IMR-90 (cell line): ENCODE measurements at regions not wholly inside any gene's neighbourhood (a gene's known extent, or its start where the extent isn't known, plus 50 kb on each side); places are given as distances from the start of the nearest gene placed in this dataset.

ENCODE experiments used
- ATAC-seq: fragments of 200-7000 bp; cut with Tn5 transposase; 2 replicates; pipeline ENCODE4 v1.9.1; 2020; ENCODE audit warnings: low read depth, mild to moderate bottlenecking, moderate library complexity
- BruUV-seq: library from RNA; stranded (reverse); fragments of 400-500 nt; replicated peaks from 2 replicates; lab custom pipeline; 2021; lab: Mats Ljungman, UMichigan
- CTCF ChIA-PET: fragments of 300-600 bp; formaldehyde crosslinking; extraction: SDS; loops from one replicate; lab custom pipeline; 2021; ENCODE audit warnings: antibody characterized with exemption; lab: Yijun Ruan, JAX
- POLR2A ChIA-PET: fragments of 300-600 bp; sonication (Branson Sonifier 250); formaldehyde crosslinking; loops from one replicate; lab custom pipeline; 2022; ENCODE audit warnings: antibody characterized with exemption; ENCODE audit not compliant: unreplicated experiment; lab: Charles Lee
- DNase-seq: peaks from one replicate; pipeline ENCODE4 v3.0.0; 2013
- H2AFZ ChIP-seq: replicated peaks from 2 replicates; pipeline ENCODE3; 2013; ENCODE audit warnings: low read length, mild to moderate bottlenecking; ENCODE audit not compliant: poor library complexity
- H2AK5ac ChIP-seq: 2 replicates; pipeline ENCODE4 v1.6.1; 2013; ENCODE audit warnings: low read depth, low read length, inconsistent platforms
- H2AK9ac ChIP-seq: replicated peaks from 2 replicates; pipeline ENCODE3; 2013; ENCODE audit warnings: mild to moderate bottlenecking, low read depth, low read length, moderate library complexity; ENCODE audit not compliant: poor library complexity
- H2BK120ac ChIP-seq: 2 replicates; pipeline ENCODE4 v1.6.1; 2013; ENCODE audit warnings: low read depth, low read length, inconsistent platforms
- H2BK15ac ChIP-seq: 3 replicates; pipeline ENCODE4 v1.6.1; 2013; ENCODE audit warnings: low read depth, low read length, inconsistent platforms
- H2BK20ac ChIP-seq: 2 replicates; pipeline ENCODE4 v1.6.1; 2013; ENCODE audit warnings: low read depth, mild to moderate bottlenecking, inconsistent platforms, low read length, moderate library complexity
- H2BK5ac ChIP-seq: 2 replicates; pipeline ENCODE4 v1.6.1; 2013; ENCODE audit warnings: mild to moderate bottlenecking, low read depth, low read length, inconsistent platforms; ENCODE audit not compliant: poor library complexity, severe bottlenecking
- H3K14ac ChIP-seq: replicated peaks from 2 replicates; pipeline ENCODE4 v1.6.1; 2013; ENCODE audit warnings: low read depth, low read length, inconsistent platforms
- H3K18ac ChIP-seq: 2 replicates; pipeline ENCODE4 v1.6.1; 2013; ENCODE audit warnings: low read depth, low read length, control low read depth
- H3K23ac ChIP-seq: 2 replicates; pipeline ENCODE4 v1.6.1; 2013; ENCODE audit warnings: low read depth, low read length, inconsistent platforms
- H3K27ac ChIP-seq: 2 replicates; pipeline ENCODE4 v1.5.1; 2013; ENCODE audit warnings: mild to moderate bottlenecking, control low read depth, low read length; ENCODE audit not compliant: insufficient read depth
- H3K27me3 ChIP-seq: 2 replicates; pipeline ENCODE4 v1.6.1; 2013; ENCODE audit warnings: low read length; ENCODE audit not compliant: control insufficient read depth, insufficient read depth
- H3K36me3 ChIP-seq: 2 replicates; pipeline ENCODE4 v1.6.1; 2013; ENCODE audit warnings: low read length, mixed read lengths; ENCODE audit not compliant: control insufficient read depth, insufficient read depth
- H3K4ac ChIP-seq: 2 replicates; pipeline ENCODE4 v1.6.1; 2013; ENCODE audit warnings: low read depth, low read length, inconsistent platforms
- H3K4me1 ChIP-seq: 2 replicates; pipeline ENCODE4 v1.6.1; 2013; ENCODE audit warnings: low read length, mixed read lengths; ENCODE audit not compliant: control insufficient read depth, insufficient read depth
- H3K4me2 ChIP-seq: 2 replicates; pipeline ENCODE4 v1.6.1; 2013; ENCODE audit warnings: low read depth, mild to moderate bottlenecking, control low read depth, low read length, moderate library complexity
- H3K4me3 ChIP-seq: 2 replicates; pipeline ENCODE4 v1.5.1; 2013; ENCODE audit warnings: low read depth, mild to moderate bottlenecking, control low read depth, low read length, moderate library complexity; ENCODE audit not compliant: insufficient read depth
- H3K56ac ChIP-seq: 2 replicates; pipeline ENCODE4 v1.6.1; 2013; ENCODE audit warnings: low read length, inconsistent platforms; ENCODE audit not compliant: insufficient read depth; ENCODE audit errors: extremely low read depth
- H3K79me1 ChIP-seq, 2 experiments: 2 replicates each; pipeline ENCODE4 v1.6.1; 2013; ENCODE audit warnings: low read length in 2 of 2, inconsistent platforms in 1 of 2, low read depth in 1 of 2
- H3K9ac ChIP-seq: 2 replicates; pipeline ENCODE4 v1.6.1; 2013; ENCODE audit warnings: low read depth, low read length, control low read depth
- H3K9me1 ChIP-seq: 2 replicates; pipeline ENCODE4 v1.6.1; 2013; ENCODE audit warnings: low read length, inconsistent platforms; ENCODE audit not compliant: insufficient read depth
- H3K9me3 ChIP-seq: 2 replicates; pipeline ENCODE4 v1.6.1; 2013; ENCODE audit warnings: low read length; ENCODE audit not compliant: control insufficient read depth, insufficient read depth
- H4K20me1 ChIP-seq: 2 replicates; pipeline ENCODE4 v1.6.1; 2013; ENCODE audit warnings: low read length, inconsistent platforms; ENCODE audit not compliant: insufficient read depth
- H4K5ac ChIP-seq: 2 replicates; pipeline ENCODE4 v1.6.1; 2013; ENCODE audit warnings: mild to moderate bottlenecking, low read depth, low read length, control low read depth
- H4K8ac ChIP-seq, 2 experiments: 2 replicates each; pipeline ENCODE4 v1.6.1; 2013; ENCODE audit warnings: low read depth in 2 of 2, low read length in 2 of 2, control low read depth in 1 of 2, inconsistent platforms in 1 of 2
- H4K91ac ChIP-seq: 2 replicates; pipeline ENCODE4 v1.6.1; 2013; ENCODE audit warnings: low read depth, low read length, inconsistent platforms; ENCODE audit not compliant: insufficient read depth
- BHLHE40 ChIP-seq: fragments of 150-350 bp; IDR thresholded peaks from 2 replicates; pipeline ENCODE4 v1.6.1; 2016; ENCODE audit warnings: mild to moderate bottlenecking, low read depth, low read length
- CEBPB ChIP-seq: IDR thresholded peaks from 2 replicates; pipeline ENCODE4 v1.6.1; 2012; ENCODE audit warnings: low read depth, low read length, improper control_type of control experiment
- CTCF ChIP-seq: conservative IDR thresholded peaks from 2 replicates; pipeline ENCODE4 v1.5.1; 2012; ENCODE audit warnings: mild to moderate bottlenecking, low read depth, low read length, improper control_type of control experiment
- FOS ChIP-seq: fragments of 150-350 bp; IDR thresholded peaks from 2 replicates; pipeline ENCODE4 v1.6.1; 2016; ENCODE audit warnings: low read depth, low read length
- MAFK ChIP-seq: IDR thresholded peaks from 2 replicates; pipeline ENCODE4 v1.6.1; 2012; ENCODE audit warnings: low read depth, low read length, improper control_type of control experiment
- MXI1 ChIP-seq: IDR thresholded peaks from 2 replicates; pipeline ENCODE4 v1.6.1; 2012; ENCODE audit warnings: low read depth, mild to moderate bottlenecking, low read length, moderate library complexity, borderline replicate concordance
- RFX5 ChIP-seq: IDR thresholded peaks from 2 replicates; pipeline ENCODE4 v1.8.0; 2012; ENCODE audit warnings: low read depth, mild to moderate bottlenecking, low read length, moderate library complexity
- SMC3 ChIP-seq: fragments of 150-350 bp; IDR thresholded peaks from 2 replicates; pipeline ENCODE4 v1.6.1; 2016; ENCODE audit warnings: low read depth, mild to moderate bottlenecking, antibody characterized with exemption, low read length, moderate library complexity
- WGBS, 2 experiments: methylation state at CpG; one replicate each; pipeline versions ENCODE4 v1.1.5 to v1.1.7; 2013; ENCODE audit warnings: missing lambda C conversion rate in 2 of 2; ENCODE audit not compliant: insufficient read length in 1 of 2; ENCODE audit errors: extremely low coverage in 2 of 2; 5-methylcytosine and 5-hydroxymethylcytosine counted together
- dilution Hi-C: fragments of 300-500 bp; cut with HindIII; formaldehyde crosslinking; loops from one replicate; pipeline ENCODE4 v1.14.3; 2018; ENCODE audit warnings: low sequenced_read_pairs; ENCODE audit not compliant: unreplicated experiment
- in situ Hi-C: fragments of 300-500 bp; cut with MboI; formaldehyde crosslinking; loops from 3 replicates; pipeline ENCODE4 v1.14.3; 2019; ENCODE audit warnings: low sequenced_read_pairs, inconsistent platforms, mixed read lengths
- intact Hi-C: fragments of 100-400 bp; cut with micrococcal nuclease; formaldehyde crosslinking; loops from 2 replicates; pipeline ENCODE4 v1.10.0; 2022

GRCh38 chr3:161823910-161824309 is 327.3 kb downstream of the OTOL1 start:
- Histone ChIP-seq H2AFZ (no peak overlapping the region), H3K18ac (no peak overlapping the region), H4K91ac (no peak overlapping the region), H3K4me3 (no peak overlapping the region), H3K27ac (no peak overlapping the region), H4K20me1 (no peaks in the 10 kb centered on the region), H2AK5ac (no peak overlapping the region), H3K36me3 (no peaks in the 10 kb centered on the region), H3K14ac (no peak overlapping the region), H4K8ac (no peak overlapping the region), H3K9ac (no peak overlapping the region), H3K56ac (no peak overlapping the region), H2AK9ac (no peak overlapping the region), H3K4me2 (no peak overlapping the region), H3K79me1 (no peaks in the 10 kb centered on the region), H2BK5ac (no peak overlapping the region), H3K9me1 (no peaks in the 10 kb centered on the region), H2BK120ac (no peak overlapping the region), H3K4me1 (no peaks in the 10 kb centered on the region), H4K5ac (no peak overlapping the region), H3K9me3 (no peaks in the 10 kb centered on the region), H3K4ac (no peak overlapping the region), H2BK20ac (no peak overlapping the region), H3K27me3 (no peaks in the 10 kb centered on the region), H2BK15ac (no peak overlapping the region), H3K23ac (no peak overlapping the region)
- intact Hi-C loops = no loop called here
- dilution Hi-C loops = no loop called here
- ChIA-PET POLR2A (no interaction called here), CTCF (no interaction called here)
- in situ Hi-C loops = no loop called here
- TF ChIP-seq CTCF (no peak), CEBPB (no peak), RFX5 (no peak), BHLHE40 (no peak), FOS (no peak), MAFK (peak; percentile 70), MXI1 (no peak), SMC3 (no peak)
- ATAC-seq (no peak), DNase-seq (no peak)
- BruUV-seq = no TSS peak
- no CpG with 5 or more reads among the region's 3 CpGs for WGBS, 2 experiments
